Esophagus squamous epithelium (tissue), 5 donors: ENCODE measurements at regions not wholly inside any gene's neighbourhood (a gene's known extent, or its start where the extent isn't known, plus 50 kb on each side); places are given as distances from the start of the nearest gene placed in this dataset.

ENCODE experiments used
- DNase-seq: peaks from one replicate; lab custom pipeline; 2025; lab: John Stamatoyannopoulos, UW
- H3K27ac ChIP-seq, 4 donors: fragments of 200-600 bp; sonication (generic); one replicate each; pipeline ENCODE4 v1.5.1; 2016 to 2019; ENCODE audit warnings: mild to moderate bottlenecking in 1 of 4
- H3K27me3 ChIP-seq, 4 donors: fragments of 200-600 bp; sonication (generic); 1 replicate in 3 of 4; 2 replicates in 1 of 4; pipeline versions ENCODE4 v1.5.1 to v1.6.0; 2017 to 2021; ENCODE audit warnings: antibody characterized with exemption in 1 of 4
- H3K36me3 ChIP-seq, 3 donors: fragments of 200-600 bp; sonication (generic); one replicate each; pipeline ENCODE4 v1.5.1; 2016 to 2019
- H3K4me1 ChIP-seq, 3 donors: fragments of 200-600 bp; sonication (generic); one replicate each; pipeline ENCODE4 v1.5.1; 2017 to 2019
- H3K4me3 ChIP-seq, 4 donors: fragments of 200-600 bp; sonication (generic); 1 replicate in 3 of 4; 2 replicates in 1 of 4; pipeline ENCODE4 v1.5.1; 2016 to 2019; ENCODE audit warnings: mild to moderate bottlenecking in 2 of 4, moderate library complexity in 1 of 4
- H3K9me3 ChIP-seq, 3 donors: fragments of 200-600 bp; sonication (generic); one replicate each; pipeline ENCODE4 v1.5.1; 2016 to 2019
- POLR2A ChIP-seq, 4 donors: fragments of 450-650 bp; IDR thresholded peaks; one replicate each; pipeline ENCODE4 v1.6.1; 2017; ENCODE audit warnings: antibody characterized with exemption in 4 of 4, mild to moderate bottlenecking in 4 of 4, moderate library complexity in 3 of 4
- WGBS, 2 donors: methylation state at CpG; one replicate each; pipeline ENCODE4 v1.1.5; 2018; 5-methylcytosine and 5-hydroxymethylcytosine counted together
- intact Hi-C: fragments of 100-400 bp; cut with DNase I; formaldehyde crosslinking; loops from one replicate; pipeline ENCODE4 v1.15.0; 2022
- TF ChIP-seq, protein P1 (sequence below), 6 experiments: fragments of 450-650 bp in 4 of 6; fragments of 200-600 bp in 2 of 6; sonication (generic) in 2 of 6; IDR thresholded peaks; one replicate each; pipeline ENCODE4 v1.5.1; 2016 to 2019; ENCODE audit warnings: antibody characterized with exemption in 6 of 6, mild to moderate bottlenecking in 4 of 6, moderate library complexity in 4 of 6
- donor health status: DM: yes; HTN: yes; CAD: no.

DNA sequence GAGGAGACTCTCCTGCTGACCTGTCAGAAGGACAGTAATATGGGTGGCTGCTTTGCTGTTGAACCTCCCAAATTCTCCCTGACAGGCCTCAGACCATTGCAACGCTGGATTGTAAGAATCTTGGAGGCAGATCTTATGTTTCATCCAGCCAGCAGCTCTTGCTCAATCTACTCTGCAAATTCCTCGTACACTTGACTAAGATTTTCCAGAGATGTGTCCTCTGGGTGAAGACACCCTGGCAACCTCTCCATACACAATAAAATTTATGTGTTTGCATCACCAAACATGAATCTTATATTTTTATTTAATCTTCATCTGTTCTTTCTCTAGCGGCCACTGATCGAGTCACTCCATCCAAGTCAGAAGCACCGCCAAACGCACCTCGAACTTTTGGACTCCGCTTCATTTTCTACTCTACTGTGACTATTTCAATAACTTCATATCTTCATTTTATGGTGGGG is 623.1 kb downstream of the ACTR3B start:
- H3K4me1 ChIP-seq, result peaks cover 0 to 4% (median 0%) of the 10 kb centered on the region in 3 donors
- no peak overlapping the region for H3K27ac ChIP-seq
- no peaks in the 10 kb centered on the region for H3K36me3 ChIP-seq
- H3K27me3 ChIP-seq, result no peaks in the 10 kb centered on the region
- intact Hi-C loops, result no loop called here
- no peak overlapping the region for H3K4me3 ChIP-seq
- no peak for TF ChIP-seq POLR2A (IDR thresholded peaks at IDR 0.05)
- TF ChIP-seq, protein P1, sequence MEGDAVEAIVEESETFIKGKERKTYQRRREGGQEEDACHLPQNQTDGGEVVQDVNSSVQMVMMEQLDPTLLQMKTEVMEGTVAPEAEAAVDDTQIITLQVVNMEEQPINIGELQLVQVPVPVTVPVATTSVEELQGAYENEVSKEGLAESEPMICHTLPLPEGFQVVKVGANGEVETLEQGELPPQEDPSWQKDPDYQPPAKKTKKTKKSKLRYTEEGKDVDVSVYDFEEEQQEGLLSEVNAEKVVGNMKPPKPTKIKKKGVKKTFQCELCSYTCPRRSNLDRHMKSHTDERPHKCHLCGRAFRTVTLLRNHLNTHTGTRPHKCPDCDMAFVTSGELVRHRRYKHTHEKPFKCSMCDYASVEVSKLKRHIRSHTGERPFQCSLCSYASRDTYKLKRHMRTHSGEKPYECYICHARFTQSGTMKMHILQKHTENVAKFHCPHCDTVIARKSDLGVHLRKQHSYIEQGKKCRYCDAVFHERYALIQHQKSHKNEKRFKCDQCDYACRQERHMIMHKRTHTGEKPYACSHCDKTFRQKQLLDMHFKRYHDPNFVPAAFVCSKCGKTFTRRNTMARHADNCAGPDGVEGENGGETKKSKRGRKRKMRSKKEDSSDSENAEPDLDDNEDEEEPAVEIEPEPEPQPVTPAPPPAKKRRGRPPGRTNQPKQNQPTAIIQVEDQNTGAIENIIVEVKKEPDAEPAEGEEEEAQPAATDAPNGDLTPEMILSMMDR (IDR thresholded peaks at IDR 0.05), result no peak
- DNase-seq, result no peak
- WGBS, 2 donors, result 79 to 80% methylated on average over 8 of the region's 8 CpGs
- no peaks in the 10 kb centered on the region for H3K9me3 ChIP-seq

DNA sequence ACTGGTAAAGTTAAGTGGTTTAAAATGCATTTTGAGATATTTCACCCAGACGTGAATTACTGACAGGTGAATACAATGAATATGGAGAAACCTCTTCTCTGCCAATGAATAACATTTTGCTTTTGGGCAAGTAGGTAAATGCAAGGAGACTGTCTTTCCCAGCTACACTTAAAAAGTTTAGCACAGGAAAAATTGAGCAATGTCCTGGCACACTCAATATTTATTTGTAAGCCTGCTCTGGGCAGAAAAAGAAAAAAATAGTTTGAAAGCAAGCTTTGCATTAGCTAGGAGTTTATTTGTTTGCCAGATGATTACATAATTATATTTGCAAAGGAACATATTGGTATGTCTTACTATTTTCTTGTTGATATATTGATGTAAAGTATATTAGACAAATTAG is 624.2 kb downstream of the ACTR3B start:
- H3K27ac ChIP-seq, result no peak overlapping the region
- H3K4me1 ChIP-seq, result peaks cover 0 to 4% (median 0%) of the 10 kb centered on the region in 3 donors
- intact Hi-C loops, result no loop called here
- H3K4me3 ChIP-seq, result no peak overlapping the region
- 24 to 50% methylated on average over 1 of the region's 1 CpG for WGBS, 2 donors
- TF ChIP-seq POLR2A (IDR thresholded peaks at IDR 0.05), result no peak
- TF ChIP-seq, protein P1 (IDR thresholded peaks at IDR 0.05), result no peak
- H3K9me3 ChIP-seq, result no peaks in the 10 kb centered on the region
- DNase-seq, result no peak
- H3K27me3 ChIP-seq, result no peaks in the 10 kb centered on the region
- H3K36me3 ChIP-seq, result no peaks in the 10 kb centered on the region

DNA sequence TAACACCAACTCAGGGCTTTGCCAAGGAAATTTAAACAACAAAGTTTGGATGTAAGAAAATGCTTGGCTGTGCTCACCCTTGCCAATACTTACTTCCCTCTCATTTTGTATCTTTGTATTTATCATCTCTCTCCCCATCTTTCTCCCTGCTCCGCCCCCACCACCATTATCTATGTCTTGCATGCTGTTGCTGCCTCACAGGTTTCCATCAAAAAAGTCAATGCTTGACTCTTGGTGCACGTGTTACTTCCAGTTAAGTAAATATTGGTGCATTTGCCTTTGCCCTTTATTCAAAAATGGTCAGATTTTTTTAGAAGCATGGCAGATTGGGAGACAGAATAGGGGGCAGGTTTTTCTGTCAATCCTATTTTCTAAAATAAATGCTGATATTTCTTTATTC is 626.0 kb downstream of the ACTR3B start:
- TF ChIP-seq, protein P1 (IDR thresholded peaks at IDR 0.05), result no peak
- TF ChIP-seq POLR2A (IDR thresholded peaks at IDR 0.05), result no peak
- Histone ChIP-seq H3K4me3 (no peak overlapping the region), H3K9me3 (no peaks in the 10 kb centered on the region), H3K27me3 (no peaks in the 10 kb centered on the region), H3K27ac (no peak overlapping the region), H3K4me1 (peaks cover 0 to 4% (median 0%) of the 10 kb centered on the region in 3 donors), H3K36me3 (no peaks in the 10 kb centered on the region)
- intact Hi-C loops, result no loop called here
- no peak for DNase-seq
- whole genome bisulfite sequencing, 2 donors, result 17 to 48% methylated on average over 2 of the region's 2 CpGs

DNA sequence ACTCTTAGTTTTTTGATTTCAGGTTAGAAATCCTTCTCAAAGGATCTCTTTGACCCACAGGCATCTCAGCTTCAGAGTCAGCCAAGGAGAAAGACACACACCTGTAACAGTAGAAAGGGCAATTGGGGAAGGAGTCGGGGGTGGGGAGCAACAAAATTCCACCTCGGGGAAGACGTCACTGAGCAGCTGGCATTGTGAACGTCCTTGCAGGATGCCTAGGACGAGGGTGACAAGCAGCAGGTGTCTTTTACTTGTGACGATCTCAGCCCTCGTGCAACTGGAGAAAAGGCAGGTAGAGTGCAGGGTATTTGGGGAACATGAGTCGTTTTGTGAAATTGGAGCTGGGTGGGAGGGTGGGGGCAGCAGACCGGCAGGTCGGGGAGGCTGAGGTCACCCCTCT is 627.0 kb downstream of the ACTR3B start:
- H3K27ac ChIP-seq, result no peak overlapping the region
- DNase-seq, result no peak
- WGBS, 2 donors, result 45 to 56% methylated on average over 9 to 10 of the region's 10 CpGs
- H3K9me3 ChIP-seq, result no peaks in the 10 kb centered on the region
- TF ChIP-seq, protein P1 (IDR thresholded peaks at IDR 0.05), result no peak
- no peak for TF ChIP-seq POLR2A (IDR thresholded peaks at IDR 0.05)
- H3K4me3 ChIP-seq, result no peak overlapping the region
- peaks cover 0 to under 1% (median 0%) of the 10 kb centered on the region in 3 donors for H3K4me1 ChIP-seq
- intact Hi-C loops, result no loop called here
- no peaks in the 10 kb centered on the region for H3K27me3 ChIP-seq
- H3K36me3 ChIP-seq, result no peaks in the 10 kb centered on the region

DNA sequence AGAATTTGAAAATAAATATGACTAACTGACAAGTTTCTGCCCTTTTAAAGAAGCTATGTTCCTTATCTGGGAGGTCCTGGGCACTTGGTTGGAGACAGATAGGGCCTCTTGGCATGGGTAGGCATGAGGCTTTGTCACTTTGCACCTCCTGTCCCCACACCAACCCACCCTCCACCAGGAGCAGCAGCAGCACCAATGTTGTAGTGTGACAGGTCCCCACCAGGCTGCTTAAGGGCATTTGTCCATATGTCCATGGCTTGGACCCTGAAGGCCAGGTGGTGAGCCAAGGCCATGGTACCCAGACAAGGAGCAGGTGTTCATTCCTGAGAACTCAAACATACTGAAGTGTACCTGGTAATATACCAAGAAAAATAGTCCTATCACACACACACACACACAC is 629.1 kb downstream of the ACTR3B start:
- Histone ChIP-seq H3K9me3 (peaks cover 0 to 11% (median 0%) of the 10 kb centered on the region in 3 donors), H3K4me1 (no peaks in the 10 kb centered on the region), H3K4me3 (no peak overlapping the region), H3K36me3 (no peaks in the 10 kb centered on the region), H3K27ac (no peak overlapping the region), H3K27me3 (no peaks in the 10 kb centered on the region)
- no peak for DNase-seq
- intact Hi-C loops, result no loop called here
- no peak for TF ChIP-seq POLR2A (IDR thresholded peaks at IDR 0.05)
- TF ChIP-seq, protein P1 (IDR thresholded peaks at IDR 0.05), result no peak
